Lung (tissue), 11 donors: ENCODE measurements at regions not wholly inside any gene's neighbourhood (a gene's known extent, or its start where the extent isn't known, plus 50 kb on each side); places are given as distances from the start of the nearest gene placed in this dataset.

ENCODE experiments used
- ATAC-seq: fragments of 200-7000 bp; cut with Tn5 transposase; one replicate; pipeline ENCODE4 v1.9.1; 2020; ENCODE audit warnings: moderate number of reproducible peaks; ENCODE audit not compliant: insufficient read depth, low FRiP score
- DNase-seq, 3 donors: peaks; one replicate each; pipeline ENCODE4 v3.0.0-alpha.2; 2013 to 2017
- H3K27ac ChIP-seq, 2 donors: one replicate each; pipeline ENCODE4 v1.5.1; 2013; ENCODE audit warnings: mild to moderate bottlenecking in 2 of 2, moderate library complexity in 2 of 2, control low read depth in 1 of 2, inconsistent platforms in 1 of 2, low read depth in 1 of 2, low read length in 1 of 2
- H3K27me3 ChIP-seq, 3 donors: one replicate each; pipeline ENCODE4 v1.5.1; 2013; ENCODE audit warnings: low read length in 2 of 3; ENCODE audit not compliant: control insufficient read depth in 3 of 3, insufficient read depth in 3 of 3
- H3K36me3 ChIP-seq, 4 donors: one replicate each; pipeline ENCODE4 v1.5.1; 2013; ENCODE audit warnings: low read length in 4 of 4, mild to moderate bottlenecking in 1 of 4, moderate library complexity in 1 of 4; ENCODE audit not compliant: control insufficient read depth in 4 of 4, insufficient read depth in 4 of 4
- H3K4me1 ChIP-seq, 5 donors: one replicate each; pipeline ENCODE4 v1.5.1; 2013; ENCODE audit warnings: low read length in 5 of 5, mild to moderate bottlenecking in 2 of 5, moderate library complexity in 1 of 5; ENCODE audit not compliant: control insufficient read depth in 5 of 5, insufficient read depth in 5 of 5
- H3K4me3 ChIP-seq: one replicate; pipeline ENCODE4 v1.5.1; 2013; ENCODE audit warnings: mild to moderate bottlenecking, control low read depth, moderate library complexity
- H3K9ac ChIP-seq, 2 donors: one replicate each; pipeline ENCODE4 v1.5.1; 2013; ENCODE audit warnings: low read length in 2 of 2, control low read depth in 1 of 2; ENCODE audit not compliant: insufficient read depth in 1 of 2
- H3K9me3 ChIP-seq, 4 donors: one replicate each; pipeline ENCODE4 v1.5.1; 2013; ENCODE audit warnings: low read length in 3 of 4, mild to moderate bottlenecking in 1 of 4, moderate library complexity in 1 of 4; ENCODE audit not compliant: control insufficient read depth in 4 of 4, insufficient read depth in 3 of 4
- CTCF ChIP-seq: IDR thresholded peaks from 2 replicates; pipeline ENCODE4 v1.5.1; 2012; ENCODE audit warnings: mild to moderate bottlenecking; ENCODE audit errors: control extremely low read depth, extremely low read depth
- WGBS, 2 donors: extraction: QIAGEN DNeasy Blood & Tissue Kit; methylation state at CpG; one replicate each; pipeline ENCODE4 v1.1.7; 2013; 5-methylcytosine and 5-hydroxymethylcytosine counted together
- donor health status: control.
- donor health status: control.
- donor health status: Bipolar disorder and iron deficiency.
- donor health status: healthy.
- donor health status: DM: yes; HTN: yes; CAD: no.

GRCh38 chr11:15341587-15341986 is 226.9 kb downstream of the INSC start:
- no peaks in the 10 kb centered on the region for H3K4me1 ChIP-seq
- no peak overlapping the region for H3K9ac ChIP-seq
- DNase-seq (no peak), ATAC-seq (no peak)
- 36 to 44% methylated on average over 1 of the region's 1 CpG for WGBS, 2 donors
- H3K9me3 ChIP-seq = peaks cover 0 to 8% (median 0%) of the 10 kb centered on the region in 4 donors
- no peaks in the 10 kb centered on the region for H3K36me3 ChIP-seq
- H3K27me3 ChIP-seq = peaks cover 0 to 4% (median 0%) of the 10 kb centered on the region in 3 donors
- no peak overlapping the region for H3K27ac ChIP-seq
- H3K4me3 ChIP-seq = no peak overlapping the region
- TF ChIP-seq CTCF = no peak

- H3K9ac ChIP-seq = no peak overlapping the region
- H3K27me3 ChIP-seq = peaks cover 0 to 4% (median 0%) of the 10 kb centered on the region in 3 donors
- H3K4me3 ChIP-seq = no peak overlapping the region
- DNase-seq (no peak), ATAC-seq (no peak)
- TF ChIP-seq CTCF = no peak
- WGBS, 2 donors = 52 to 61% methylated on average over 2 of the region's 2 CpGs
- H3K9me3 ChIP-seq = peaks cover 0 to 8% (median 0%) of the 10 kb centered on the region in 4 donors
- no peaks in the 10 kb centered on the region for H3K36me3 ChIP-seq
- no peaks in the 10 kb centered on the region for H3K4me1 ChIP-seq
- no peak overlapping the region for H3K27ac ChIP-seq
Measured at GRCh38 chr11:15342163-15342562, 227.4 kb downstream of the INSC start.

- WGBS, 2 donors = 63 to 89% methylated on average over 4 of the region's 4 CpGs
- no peaks in the 10 kb centered on the region for H3K9me3 ChIP-seq
- H3K27me3 ChIP-seq = no peaks in the 10 kb centered on the region
- H3K9ac ChIP-seq = no peak overlapping the region
- no peak overlapping the region for H3K4me3 ChIP-seq
- H3K27ac ChIP-seq = no peak overlapping the region
- H3K36me3 ChIP-seq = no peaks in the 10 kb centered on the region
- ATAC-seq (no peak), DNase-seq (no peak)
- H3K4me1 ChIP-seq = no peaks in the 10 kb centered on the region
- TF ChIP-seq CTCF = no peak
Measured at GRCh38 chr11:15346907-15347306, 232.2 kb downstream of the INSC start.
